ENCODE measurements at regions not wholly inside any gene's neighbourhood (a gene's known extent, or its start where the extent isn't known, plus 50 kb on each side); places are given as distances from the start of the nearest gene placed in this dataset.

- no peak overlapping the region for H3K27ac ChIP-seq
- TF ChIP-seq CTCF (conservative IDR thresholded peaks at IDR 0.05): no peak
- TF ChIP-seq ZFX (IDR thresholded peaks at IDR 0.05): no peak
Observed at GRCh38 chr2:23241611-23242245, 143.3 kb upstream of the KLHL29 start.

GRCh38 chr2:23243073-23243659, 141.8 kb upstream of the KLHL29 start:
- no peak overlapping the region for H3K27ac ChIP-seq
- TF ChIP-seq ZFX (IDR thresholded peaks at IDR 0.05) (no peak), CTCF (conservative IDR thresholded peaks at IDR 0.05) (no peak)

- H3K27ac ChIP-seq: no peak overlapping the region
- no peak for TF ChIP-seq CTCF (conservative IDR thresholded peaks at IDR 0.05)
- TF ChIP-seq ZFX (IDR thresholded peaks at IDR 0.05): no peak
Observed at GRCh38 chr2:23244617-23245016, 140.4 kb upstream of the KLHL29 start.

GRCh38 chr2:23246992-23247683, 137.8 kb upstream of the KLHL29 start:
- TF ChIP-seq CTCF (conservative IDR thresholded peaks at IDR 0.05): no peak
- TF ChIP-seq ZFX (IDR thresholded peaks at IDR 0.05): no peak
- no peak overlapping the region for H3K27ac ChIP-seq

GRCh38 chr2:23248667-23249066, 136.3 kb upstream of the KLHL29 start:
- no peak overlapping the region for H3K27ac ChIP-seq
- TF ChIP-seq CTCF (conservative IDR thresholded peaks at IDR 0.05) (no peak), ZFX (IDR thresholded peaks at IDR 0.05) (no peak)

GRCh38 chr2:23249348-23249747, 135.6 kb upstream of the KLHL29 start:
- no peak overlapping the region for H3K27ac ChIP-seq
- TF ChIP-seq CTCF (conservative IDR thresholded peaks at IDR 0.05) (no peak), ZFX (IDR thresholded peaks at IDR 0.05) (no peak)

- no peak overlapping the region for H3K27ac ChIP-seq
- TF ChIP-seq CTCF (conservative IDR thresholded peaks at IDR 0.05) (no peak), ZFX (IDR thresholded peaks at IDR 0.05) (no peak)
Observed at GRCh38 chr2:23250371-23250770, 134.6 kb upstream of the KLHL29 start.

Measured in C4-2B (cell line).